HG03196 (cell line): ENCODE measurements at regions not wholly inside any gene's neighbourhood (a gene's known extent, or its start where the extent isn't known, plus 50 kb on each side); places are given as distances from the start of the nearest gene placed in this dataset.
"Not testable (repeated sequence)": the region's sequence is repeated elsewhere in the genome, so short reads cannot be mapped to it uniquely, and the experiment has no call there.

ENCODE experiments used
- ATAC-seq: cut with Tn5 transposase; IDR thresholded peaks from one replicate; pipeline ENCODE4 v1.9.1; 2021; ENCODE audit not compliant: unreplicated experiment

DNA sequence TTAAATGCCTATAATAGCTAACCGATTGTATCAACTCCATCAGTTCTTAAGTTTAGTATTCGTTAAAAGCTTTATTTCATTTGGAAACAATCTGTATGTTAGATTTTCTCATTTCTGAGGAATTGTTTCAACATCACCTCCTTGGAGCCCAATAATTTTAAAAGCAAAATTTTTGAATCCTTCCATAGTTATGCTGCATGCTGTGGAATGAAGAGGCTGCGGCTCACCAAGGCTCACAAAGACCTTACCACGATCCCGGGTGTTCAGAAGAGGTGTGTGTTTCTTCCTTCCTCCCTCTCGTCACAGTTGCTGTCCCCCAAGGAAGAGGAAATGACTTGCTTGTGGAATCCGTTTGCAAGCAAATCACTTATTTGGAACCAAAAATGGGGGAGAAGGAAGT is 143.8 kb downstream of the FGF1 start:
- ATAC-seq = no peak

DNA sequence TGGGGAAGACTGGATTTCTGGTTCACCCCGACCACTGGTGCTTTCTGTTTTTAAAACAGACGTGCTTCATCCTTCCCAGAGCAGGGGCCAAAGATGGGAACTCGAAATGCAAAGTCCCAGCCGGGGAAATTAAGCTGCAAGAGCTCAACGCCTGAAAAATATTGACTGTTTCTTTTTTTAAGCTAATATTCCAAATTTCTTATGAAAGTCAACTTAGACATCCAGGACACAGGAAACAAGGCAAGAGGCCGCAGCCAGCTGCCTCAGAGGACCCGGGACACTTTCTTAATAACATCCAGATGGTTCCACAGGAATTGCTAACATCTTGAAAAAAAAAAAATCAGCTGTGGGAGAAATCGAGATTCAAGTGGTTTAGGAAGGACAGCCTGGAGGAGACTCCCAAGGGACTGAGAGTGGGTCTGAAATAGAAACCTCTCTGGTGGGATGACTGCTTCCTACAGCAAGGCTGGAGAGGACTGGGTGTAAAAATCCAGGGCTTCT is 144.9 kb downstream of the FGF1 start:
- no peak for ATAC-seq

DNA sequence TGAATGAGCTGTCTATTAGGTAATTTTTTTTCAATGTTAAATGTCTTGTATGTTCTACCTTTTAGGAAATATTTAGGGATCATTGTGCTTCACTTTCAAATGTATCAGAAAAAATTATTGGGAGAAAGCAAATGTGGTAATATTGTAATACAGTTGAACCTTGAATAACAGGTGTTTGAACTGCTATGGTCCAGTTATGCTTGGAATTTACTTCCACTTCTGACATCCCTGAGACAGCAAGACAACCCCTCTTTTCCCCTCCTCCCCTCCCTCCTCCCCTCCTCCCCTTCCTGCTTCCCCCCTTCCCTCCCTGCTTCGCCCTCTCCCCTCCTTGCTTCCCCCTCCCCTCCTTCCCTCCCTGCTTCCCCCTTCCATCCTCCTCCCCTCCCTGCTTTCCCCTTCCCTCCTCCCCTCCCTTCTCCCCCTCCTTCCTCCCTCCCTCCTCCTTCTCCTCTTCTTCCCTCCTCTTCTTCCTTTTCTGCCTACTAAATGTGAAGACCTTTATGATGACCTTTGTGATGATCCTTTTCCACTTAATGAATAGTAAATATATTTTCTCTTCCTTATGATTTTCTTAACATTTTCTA is 146.6 kb downstream of the FGF1 start:
- no peak for ATAC-seq

DNA sequence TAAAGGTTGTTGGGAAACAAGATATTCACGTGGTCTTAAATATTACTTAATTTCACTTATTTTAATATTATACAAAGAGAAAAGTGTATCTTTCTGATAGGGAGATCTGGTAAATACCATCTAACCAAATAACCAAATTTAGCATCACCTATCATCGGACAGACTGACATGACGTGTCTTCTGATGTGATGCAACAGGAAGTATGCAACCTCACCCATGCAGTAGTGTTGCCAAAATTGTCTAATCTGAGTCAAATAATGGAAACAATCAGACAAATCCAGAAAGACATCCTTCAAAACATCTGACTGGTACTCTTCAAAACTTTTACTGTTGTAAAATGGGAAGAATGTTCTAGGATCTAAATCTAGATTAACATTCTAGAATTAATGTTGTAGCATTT is 148.0 kb downstream of the FGF1 start:
- no peak for ATAC-seq

DNA sequence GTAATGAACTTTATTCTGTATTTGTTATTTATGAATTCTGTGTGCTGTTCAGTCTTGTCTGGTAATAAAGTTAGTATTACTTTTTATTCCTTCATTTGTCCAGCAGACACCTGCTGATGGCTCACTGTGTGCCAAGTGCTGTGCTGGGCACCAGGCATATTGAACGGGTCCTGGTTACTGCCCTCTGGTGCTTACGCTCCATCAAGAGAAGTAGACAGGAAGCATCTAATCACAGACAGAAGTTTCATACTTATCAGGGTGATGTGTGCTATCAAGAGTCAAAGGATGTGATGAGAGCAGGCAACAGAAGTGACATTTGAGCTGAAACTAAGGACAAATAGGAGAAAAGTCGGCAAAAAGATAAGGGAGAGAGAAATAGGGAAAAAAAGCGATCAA is 153.1 kb downstream of the FGF1 start:
- ATAC-seq = no peak

DNA sequence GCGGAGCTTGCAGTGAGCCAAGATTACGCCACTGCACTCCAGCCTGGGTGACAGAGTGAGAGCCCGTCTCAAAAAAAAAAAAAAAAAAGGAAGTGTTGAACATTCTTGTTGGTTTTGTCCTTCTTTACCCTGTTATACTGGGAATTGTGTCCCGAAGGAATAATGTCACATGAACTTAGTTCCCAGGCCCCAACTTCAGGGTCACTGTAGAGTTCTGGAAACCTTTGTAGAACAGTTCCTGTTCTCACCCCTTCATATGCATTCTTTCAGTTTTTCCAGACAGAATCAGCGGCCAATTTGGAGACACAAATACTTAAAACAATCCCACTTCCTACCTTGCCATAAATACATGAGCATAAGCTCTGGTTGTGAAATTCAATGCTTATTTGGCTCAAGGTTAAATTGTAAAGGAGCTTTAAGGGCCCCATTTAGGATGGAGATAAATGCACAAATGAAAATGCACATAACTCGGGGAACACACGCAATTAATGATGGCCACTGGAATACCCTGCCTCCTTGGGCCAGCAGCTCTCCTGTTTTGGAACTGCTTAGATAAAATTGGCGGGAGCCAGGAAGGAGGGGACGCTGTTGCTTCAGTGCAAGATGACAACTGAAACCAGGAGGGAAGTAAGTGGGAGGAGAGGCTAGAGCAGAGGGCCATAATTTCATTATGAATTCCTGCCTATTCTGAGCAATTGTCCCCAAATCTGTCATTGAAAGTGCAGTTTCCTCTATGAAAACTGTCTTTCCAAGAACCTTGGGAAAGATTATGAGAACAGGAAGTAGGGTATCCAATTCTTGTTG is 153.7 kb downstream of the FGF1 start:
- no peak for ATAC-seq

DNA sequence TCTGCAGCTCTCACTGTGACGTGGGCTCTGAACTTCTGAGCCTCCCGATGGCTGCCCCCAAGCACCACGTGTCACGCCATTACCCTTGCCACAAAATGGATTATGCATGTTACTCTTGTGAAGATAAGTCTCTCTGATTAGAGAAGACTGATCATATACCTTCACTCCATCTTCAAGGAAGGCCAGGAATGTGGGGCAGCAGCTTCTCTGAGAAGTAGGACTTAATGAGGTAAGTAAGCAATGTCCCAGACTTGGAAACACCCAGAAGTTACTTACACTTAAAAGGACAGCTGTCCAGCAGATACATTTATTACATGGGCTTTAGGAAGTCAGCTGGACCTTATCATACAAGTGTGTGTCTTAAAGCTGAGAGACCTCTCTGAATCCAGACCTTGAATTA is 155.0 kb downstream of the FGF1 start:
- no peak for ATAC-seq

DNA sequence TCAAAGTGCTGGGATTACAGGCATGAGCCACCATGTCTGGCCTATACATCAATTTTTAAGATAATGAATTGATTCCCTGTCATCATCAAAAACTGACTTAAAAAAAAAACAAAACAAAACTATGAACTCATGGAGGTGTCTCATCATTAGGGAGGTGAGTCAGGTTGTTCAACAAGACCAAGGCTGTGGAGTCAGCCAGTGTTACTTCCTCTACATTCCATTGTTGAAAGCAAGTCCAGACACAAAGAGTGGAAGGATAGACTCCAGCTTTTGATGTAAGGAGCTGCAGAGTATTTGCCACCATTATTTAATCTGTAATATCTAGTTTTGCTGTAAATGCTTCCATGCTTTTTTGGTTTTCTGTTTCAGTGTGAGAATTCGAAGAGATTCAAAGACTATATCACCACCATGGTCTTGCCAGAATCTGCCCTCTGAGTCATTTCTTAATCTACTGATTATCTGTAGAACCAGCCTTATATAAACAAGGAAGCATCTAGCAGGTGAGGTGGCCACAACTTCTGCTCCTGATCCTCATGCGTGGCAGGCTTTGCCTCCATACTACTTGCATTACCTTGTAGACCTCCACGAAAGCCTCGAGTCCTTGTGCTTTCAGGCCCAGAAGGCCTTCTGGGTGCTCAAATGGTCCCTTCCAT is 156.1 kb downstream of the FGF1 start:
- no peak for ATAC-seq

DNA sequence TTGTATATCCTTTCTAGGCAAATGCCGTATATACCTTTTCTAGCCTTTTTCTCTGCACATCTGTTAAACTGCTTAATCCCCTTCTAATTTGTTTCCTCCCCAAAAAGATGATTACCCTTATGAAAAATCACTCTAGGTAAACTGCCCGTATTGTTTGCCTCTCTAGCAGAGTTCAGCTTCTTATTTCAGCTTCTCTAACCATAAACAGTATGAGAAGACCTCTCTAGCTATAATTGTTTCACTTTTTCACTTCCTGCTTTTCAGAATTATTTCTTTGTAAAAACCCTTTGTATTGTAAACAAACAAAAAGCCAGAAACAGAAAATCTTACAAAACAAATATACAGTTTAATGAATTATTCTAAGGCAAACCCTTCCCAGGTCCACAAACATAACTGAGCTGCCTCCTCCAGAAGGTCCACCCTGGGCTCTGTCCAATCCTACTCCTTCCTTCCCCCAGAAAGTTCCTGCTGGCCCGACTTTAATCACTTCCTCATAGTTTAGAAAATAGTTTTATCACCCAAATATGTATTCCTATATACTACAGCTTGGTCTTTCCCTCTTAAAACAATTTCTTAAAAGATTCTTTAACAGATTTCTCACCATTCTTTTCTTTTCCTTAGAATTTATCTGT is 158.1 kb downstream of the FGF1 start:
- no peak for ATAC-seq

DNA sequence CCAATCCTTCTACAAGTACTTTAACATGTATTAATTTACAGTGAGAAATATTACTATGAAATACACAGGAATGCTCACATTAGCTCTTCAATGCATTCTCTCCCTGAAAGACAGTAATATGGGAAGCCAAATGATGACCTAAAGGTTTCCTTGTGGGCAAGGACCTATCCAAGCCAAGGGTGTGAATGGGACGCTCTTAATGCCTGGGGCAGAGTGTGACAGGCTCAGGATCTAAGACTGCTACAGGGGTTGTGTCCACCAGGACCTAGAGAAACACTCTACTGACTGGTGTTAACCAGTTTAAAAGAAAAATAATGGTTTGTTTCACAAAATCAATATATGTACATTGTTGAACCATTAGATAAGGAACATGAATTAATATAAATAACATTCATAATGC is 158.7 kb downstream of the FGF1 start:
- no peak for ATAC-seq

DNA sequence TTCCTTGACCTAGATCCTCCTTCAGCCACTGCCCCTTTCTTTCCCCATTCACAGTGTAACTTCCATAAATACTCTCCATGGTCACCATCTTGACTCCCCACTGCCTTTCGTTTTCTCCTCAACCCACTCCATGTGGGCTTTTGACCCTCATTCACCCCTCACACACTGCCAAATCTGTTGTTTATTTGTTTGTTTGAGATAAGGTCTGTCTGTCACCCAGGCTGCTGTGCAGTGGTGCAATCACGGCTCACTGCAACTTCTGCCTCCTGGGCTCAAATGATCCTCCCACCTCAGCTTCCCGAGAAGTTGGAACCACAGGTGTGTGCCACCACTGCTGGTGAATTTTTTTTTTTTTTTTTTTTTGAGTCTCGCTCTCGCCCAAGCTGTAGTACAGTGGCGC is 162.9 kb downstream of the FGF1 start:
- ATAC-seq = no peak

DNA sequence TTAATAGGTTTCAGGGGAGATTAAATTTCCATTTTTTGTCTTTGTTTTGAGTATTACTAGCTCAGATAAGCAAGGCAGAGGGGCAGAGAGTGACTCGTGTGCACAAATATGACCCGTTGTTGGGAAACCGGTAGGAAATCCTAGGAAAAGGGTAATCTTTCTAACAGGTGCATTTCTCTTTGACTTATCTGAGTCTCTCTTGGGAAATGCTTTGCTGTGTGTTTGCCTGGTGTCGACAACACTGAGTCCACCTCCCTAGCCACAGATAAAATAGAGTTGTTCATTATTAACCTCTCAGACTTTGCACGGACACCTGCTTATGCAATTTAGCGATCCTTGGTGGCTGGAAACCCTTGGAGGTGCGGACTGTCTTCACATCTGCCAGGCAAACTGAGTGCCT is 164.2 kb downstream of the FGF1 start:
- no peak for ATAC-seq

DNA sequence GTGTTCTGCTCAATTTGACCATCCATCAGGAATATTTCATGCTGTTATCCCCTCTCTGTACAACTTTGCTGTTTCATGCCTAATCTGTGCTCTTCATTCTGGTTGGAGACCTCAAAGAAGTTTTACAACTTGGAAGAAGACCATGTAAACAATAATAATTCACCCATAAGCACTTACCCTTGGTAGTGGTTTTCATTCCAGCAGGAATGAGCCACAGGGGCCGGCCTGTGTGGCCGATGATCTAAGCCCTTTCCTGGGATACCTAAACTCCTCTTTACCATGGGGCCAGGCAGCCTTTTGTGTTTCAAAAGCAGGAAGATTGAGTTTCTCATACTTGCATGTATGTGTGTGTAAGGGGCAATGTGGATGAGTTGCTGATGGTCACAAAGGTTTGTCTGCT is 165.0 kb downstream of the FGF1 start:
- no peak for ATAC-seq

DNA sequence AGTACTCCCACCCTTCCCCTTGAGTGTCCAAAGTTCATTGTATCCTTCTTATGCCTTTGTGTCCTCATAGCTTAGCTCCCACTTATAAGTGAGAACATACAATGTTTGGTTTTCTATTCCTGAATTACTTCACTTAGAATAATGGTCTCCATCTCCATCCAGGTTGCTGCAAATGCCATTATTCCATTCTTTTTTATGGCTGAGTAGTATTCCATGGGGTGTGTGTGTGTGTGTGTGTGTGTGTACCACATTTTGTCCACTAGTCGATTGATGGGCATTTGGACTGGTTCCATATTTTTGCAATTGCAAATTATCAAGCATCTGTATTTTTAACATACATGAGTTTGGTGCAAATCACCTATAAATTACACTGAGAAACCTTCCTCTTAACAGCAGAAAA is 166.0 kb downstream of the FGF1 start:
- not testable (repeated sequence) for ATAC-seq

DNA sequence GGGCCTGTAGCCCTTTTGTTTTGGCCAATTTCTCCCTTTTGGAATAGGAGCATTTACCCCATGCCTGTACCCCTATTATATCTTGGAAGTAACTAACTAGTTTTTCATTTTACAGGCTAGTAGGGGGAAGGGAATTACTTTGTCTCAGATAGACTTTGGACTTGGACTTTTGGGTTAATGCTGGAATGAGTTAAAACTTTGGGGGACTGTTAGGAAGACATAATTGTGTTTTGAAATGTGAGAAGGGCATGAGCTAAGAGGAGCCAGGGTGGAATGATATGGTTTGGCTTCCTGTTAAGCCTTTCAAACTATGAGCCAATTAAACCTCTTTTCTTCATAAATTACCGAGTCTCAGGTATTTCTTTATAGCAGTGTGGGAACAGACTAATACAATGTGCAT is 168.1 kb downstream of the FGF1 start:
- ATAC-seq = no peak

DNA sequence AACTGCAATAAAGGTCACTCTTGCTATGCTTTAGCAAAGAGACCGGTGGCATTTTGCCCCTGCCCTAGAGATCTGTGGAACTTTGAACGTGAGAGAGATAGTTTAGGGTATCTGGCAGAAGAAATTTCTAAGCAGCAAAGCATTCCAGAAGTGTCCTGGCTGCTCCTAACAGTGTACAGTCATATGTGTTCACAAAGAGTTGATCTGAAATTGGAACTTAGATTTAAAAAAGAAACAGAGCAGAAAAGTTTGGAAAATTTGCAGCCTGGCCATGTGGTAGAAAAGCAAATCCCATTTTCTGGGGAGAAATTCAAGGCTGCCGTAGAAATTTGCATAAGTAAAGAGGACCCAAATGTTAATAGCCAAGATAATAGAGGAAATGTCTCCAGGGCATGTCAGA is 169.2 kb downstream of the FGF1 start:
- ATAC-seq = no peak

DNA sequence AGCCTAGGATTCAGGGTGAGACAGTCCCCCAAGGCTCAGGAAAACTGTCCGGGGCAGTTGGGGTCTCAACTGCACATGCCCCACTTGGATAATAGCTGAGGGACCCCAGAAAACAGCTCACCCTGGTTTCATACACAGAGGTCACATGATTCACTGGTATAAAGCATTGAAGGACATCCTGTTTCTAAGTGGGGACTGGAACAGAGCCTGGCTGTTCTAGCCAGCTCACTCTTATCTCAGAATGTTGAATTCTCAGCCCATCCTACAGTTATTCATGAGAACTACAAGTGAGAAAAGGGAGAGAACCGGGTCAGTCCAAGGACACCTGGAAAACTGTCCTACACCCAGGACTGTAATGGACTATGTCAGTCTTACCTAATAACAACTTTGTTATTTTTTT is 170.9 kb downstream of the FGF1 start:
- ATAC-seq = no peak

DNA sequence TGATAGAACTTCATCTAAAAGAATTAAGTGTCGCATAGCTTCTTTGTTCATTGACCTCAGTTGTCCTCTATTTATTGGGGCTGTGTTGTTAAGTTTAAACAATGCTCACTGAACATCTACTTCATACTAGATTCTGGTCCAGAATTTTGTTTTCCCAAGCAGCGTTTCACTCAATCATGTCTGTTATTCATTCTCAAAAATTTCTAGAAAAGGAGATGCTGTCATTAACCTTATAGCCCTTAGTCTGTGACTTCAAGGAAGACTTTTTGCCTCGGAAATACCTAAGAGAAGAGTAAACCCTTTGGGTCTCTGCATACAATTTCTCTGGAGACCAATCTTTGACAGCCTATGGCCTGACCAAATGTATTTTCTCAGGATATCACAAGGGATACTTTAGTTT is 171.7 kb downstream of the FGF1 start:
- no peak for ATAC-seq

DNA sequence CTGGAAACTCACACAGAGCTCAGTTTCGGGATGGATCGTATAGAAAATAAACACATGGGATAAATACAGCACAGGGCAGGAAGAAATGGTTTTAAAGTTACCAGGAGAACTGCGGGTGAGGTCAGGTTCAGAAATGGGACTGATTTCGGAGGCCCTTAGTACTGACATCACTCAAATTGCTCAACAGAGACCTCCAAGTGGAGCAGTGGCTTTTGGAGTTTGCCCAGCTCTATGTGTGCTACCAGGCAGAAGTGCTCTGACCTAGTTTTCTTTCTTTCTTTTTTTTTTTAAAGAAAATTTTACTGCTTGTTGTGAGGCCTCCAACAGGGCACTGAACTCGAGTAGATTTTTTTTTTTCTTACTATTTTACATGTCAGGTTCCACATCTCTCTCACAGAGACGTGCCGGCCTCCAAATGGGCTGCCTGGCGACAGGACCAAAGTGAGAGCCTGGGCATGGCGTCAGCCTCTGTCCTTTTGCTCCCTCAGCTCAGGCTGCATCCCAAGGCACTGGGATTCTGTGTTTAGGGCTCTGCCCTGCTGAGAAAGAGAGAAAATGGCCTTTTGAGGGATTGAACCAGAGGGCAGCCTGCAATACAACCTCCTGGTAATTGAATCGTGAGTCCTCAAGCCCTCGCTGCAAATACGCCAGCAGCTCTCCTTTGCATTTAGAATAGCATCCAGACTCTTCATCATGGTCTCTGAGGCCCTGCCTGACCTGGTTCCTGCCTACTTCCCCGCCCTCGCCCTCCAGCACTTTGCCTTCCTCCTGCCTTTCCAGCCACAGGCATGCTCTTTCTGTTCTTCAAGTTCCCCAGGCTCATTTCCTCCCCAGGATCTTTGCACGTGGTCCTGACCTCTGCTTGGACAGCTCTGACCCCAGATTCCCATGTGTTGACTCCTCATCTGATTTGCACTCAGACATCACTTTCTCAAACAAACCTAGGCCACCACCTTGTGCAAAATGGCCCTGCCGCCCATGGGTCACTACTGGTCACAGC is 173.5 kb downstream of the FGF1 start:
- no peak for ATAC-seq

DNA sequence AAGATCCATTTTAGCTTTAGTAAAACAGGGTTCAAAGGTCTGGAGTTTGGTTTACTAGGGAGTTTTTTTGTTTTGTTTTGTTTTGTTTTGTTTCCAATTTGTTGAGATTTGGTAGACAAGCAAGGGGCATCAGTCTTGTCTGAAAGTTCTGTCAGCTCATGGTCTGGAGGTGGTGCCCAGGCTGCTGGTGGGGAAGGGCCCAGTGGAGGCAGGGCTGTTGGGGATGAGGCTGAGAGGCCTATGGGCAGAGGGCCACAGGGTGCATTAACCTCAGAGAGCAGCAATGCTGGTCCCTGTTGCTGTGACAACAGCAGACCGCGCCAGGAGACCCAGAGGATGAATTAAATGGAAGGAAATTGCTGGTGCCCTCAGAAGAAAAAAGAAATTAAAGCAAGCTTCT is 174.5 kb downstream of the FGF1 start:
- no peak for ATAC-seq

DNA sequence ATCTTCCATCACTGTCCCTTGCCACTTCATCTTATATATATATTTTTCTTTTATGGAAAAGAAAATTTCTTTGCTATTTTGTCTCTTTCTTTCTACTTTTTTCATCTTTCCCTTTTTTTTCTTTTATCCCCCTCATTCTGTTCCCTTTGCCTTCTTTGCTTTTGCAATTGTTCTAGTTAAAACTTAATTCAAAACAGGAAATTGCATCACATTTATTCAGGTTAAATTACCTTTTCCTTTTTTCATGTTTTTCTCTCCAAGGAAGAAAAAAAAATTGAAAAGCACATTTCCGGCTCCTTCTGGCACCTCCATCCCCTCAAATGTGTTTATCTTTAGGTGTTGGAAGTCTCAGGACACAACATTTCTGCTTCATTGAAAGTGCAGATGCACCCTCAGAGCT is 176.9 kb downstream of the FGF1 start:
- no peak for ATAC-seq
